HG02938 (cell line): ENCODE measurements at regions not wholly inside any gene's neighbourhood (a gene's known extent, or its start where the extent isn't known, plus 50 kb on each side); places are given as distances from the start of the nearest gene placed in this dataset.
"Not testable (repeated sequence)": the region's sequence is repeated elsewhere in the genome, so short reads cannot be mapped to it uniquely, and the experiment has no call there.

Experiments used
- ATAC-seq: cut with Tn5 transposase; IDR thresholded peaks from one replicate; pipeline ENCODE4 v1.9.1; 2021; ENCODE audit warnings: mild to moderate bottlenecking, moderate library complexity; ENCODE audit not compliant: unreplicated experiment

- no peak for ATAC-seq
Measured at GRCh38 chr18:43341014-43341413, 63.7 kb upstream of the SYT4 start.

GRCh38 chr18:43350176-43350575, 72.9 kb upstream of the SYT4 start:
- ATAC-seq: no peak

GRCh38 chr18:43364535-43364934, 87.2 kb upstream of the SYT4 start:
- no peak for ATAC-seq

- no peak for ATAC-seq
Measured at GRCh38 chr18:43367895-43368294, 90.6 kb upstream of the SYT4 start.

GRCh38 chr18:43369311-43369710, 92.0 kb upstream of the SYT4 start:
- ATAC-seq: not testable (repeated sequence)

- no peak for ATAC-seq
Measured at GRCh38 chr18:43372773-43373172, 95.5 kb upstream of the SYT4 start.

- ATAC-seq: no peak
Measured at GRCh38 chr18:43380104-43380672, 102.9 kb upstream of the SYT4 start.

- no peak for ATAC-seq
Measured at GRCh38 chr18:43382641-43383403, 105.5 kb upstream of the SYT4 start.

- no peak for ATAC-seq
Measured at GRCh38 chr18:43389163-43389562, 111.9 kb upstream of the SYT4 start.

- ATAC-seq: no peak
Measured at GRCh38 chr18:43392168-43392567, 114.9 kb upstream of the SYT4 start.

- no peak for ATAC-seq
Measured at GRCh38 chr18:43393174-43393573, 115.9 kb upstream of the SYT4 start.

- ATAC-seq: no peak
Measured at GRCh38 chr18:43396266-43396665, 119.0 kb upstream of the SYT4 start.

- no peak for ATAC-seq
Measured at GRCh38 chr18:43398601-43399000, 121.3 kb upstream of the SYT4 start.

- ATAC-seq: no peak
Measured at GRCh38 chr18:43405097-43405496, 127.8 kb upstream of the SYT4 start.

- no peak for ATAC-seq
Measured at GRCh38 chr18:43414006-43414405, 136.7 kb upstream of the SYT4 start.

GRCh38 chr18:43420091-43420490, 142.8 kb upstream of the SYT4 start:
- ATAC-seq: no peak

GRCh38 chr18:43420950-43421349, 143.7 kb upstream of the SYT4 start:
- no peak for ATAC-seq

- no peak for ATAC-seq
Measured at GRCh38 chr18:43422518-43422917, 145.2 kb upstream of the SYT4 start.

- ATAC-seq: no peak
Measured at GRCh38 chr18:43435851-43436250, 158.6 kb upstream of the SYT4 start.

GRCh38 chr18:43442131-43442530, 164.8 kb upstream of the SYT4 start:
- ATAC-seq: no peak

GRCh38 chr18:43442571-43442970, 165.3 kb upstream of the SYT4 start:
- ATAC-seq: no peak

GRCh38 chr18:43465483-43465882, 188.2 kb upstream of the SYT4 start:
- ATAC-seq: no peak

GRCh38 chr18:43471873-43472272, 194.6 kb upstream of the SYT4 start:
- ATAC-seq: no peak
